ENCODE measurements at regions not wholly inside any gene's neighbourhood (a gene's known extent, or its start where the extent isn't known, plus 50 kb on each side); places are given as distances from the start of the nearest gene placed in this dataset.

DNA sequence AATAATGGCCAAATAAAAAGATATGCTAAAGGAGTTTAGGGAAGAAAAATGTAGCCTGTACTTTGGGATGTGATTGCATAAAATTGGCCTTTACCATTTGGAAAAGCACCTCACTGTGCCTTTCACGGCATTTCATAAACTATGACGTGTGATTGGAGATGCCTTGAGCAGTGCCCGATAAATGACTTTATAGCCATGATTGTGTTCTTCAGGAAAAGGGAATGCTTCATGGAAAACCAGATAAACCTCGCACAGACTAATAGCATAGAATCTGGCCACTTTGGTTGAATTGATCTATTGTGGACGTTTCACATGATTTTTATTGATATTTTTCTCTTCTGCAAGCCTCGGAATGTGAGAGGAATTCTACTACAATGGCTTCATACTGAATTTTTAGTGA lies 502.0 kb upstream of the MKI67 start:
- TF ChIP-seq THAP7 (CRISPR knock-in tag; IDR thresholded peaks at IDR 0.05) (no peak), ZNF7 (CRISPR knock-in tag; IDR thresholded peaks at IDR 0.05) (no peak), ZNF235 (CRISPR knock-in tag; IDR thresholded peaks at IDR 0.05; ENCODE audit: borderline replicate concordance) (no peak), HNRNPL (IDR thresholded peaks at IDR 0.05; ENCODE audit: low read depth, low read length) (no peak), NR2F1 (CRISPR knock-in tag; IDR thresholded peaks at IDR 0.05) (no peak), NFKB2 (CRISPR knock-in tag; IDR thresholded peaks at IDR 0.05; ENCODE audit: borderline replicate concordance) (no peak), GZF1 (CRISPR knock-in tag; IDR thresholded peaks at IDR 0.05) (no peak), ZBTB7A (CRISPR knock-in tag; IDR thresholded peaks at IDR 0.05) (no peak), ZNF367 (CRISPR knock-in tag; IDR thresholded peaks at IDR 0.05; ENCODE audit: borderline replicate concordance) (no peak)
- TF ChIP-seq, protein P1, sequence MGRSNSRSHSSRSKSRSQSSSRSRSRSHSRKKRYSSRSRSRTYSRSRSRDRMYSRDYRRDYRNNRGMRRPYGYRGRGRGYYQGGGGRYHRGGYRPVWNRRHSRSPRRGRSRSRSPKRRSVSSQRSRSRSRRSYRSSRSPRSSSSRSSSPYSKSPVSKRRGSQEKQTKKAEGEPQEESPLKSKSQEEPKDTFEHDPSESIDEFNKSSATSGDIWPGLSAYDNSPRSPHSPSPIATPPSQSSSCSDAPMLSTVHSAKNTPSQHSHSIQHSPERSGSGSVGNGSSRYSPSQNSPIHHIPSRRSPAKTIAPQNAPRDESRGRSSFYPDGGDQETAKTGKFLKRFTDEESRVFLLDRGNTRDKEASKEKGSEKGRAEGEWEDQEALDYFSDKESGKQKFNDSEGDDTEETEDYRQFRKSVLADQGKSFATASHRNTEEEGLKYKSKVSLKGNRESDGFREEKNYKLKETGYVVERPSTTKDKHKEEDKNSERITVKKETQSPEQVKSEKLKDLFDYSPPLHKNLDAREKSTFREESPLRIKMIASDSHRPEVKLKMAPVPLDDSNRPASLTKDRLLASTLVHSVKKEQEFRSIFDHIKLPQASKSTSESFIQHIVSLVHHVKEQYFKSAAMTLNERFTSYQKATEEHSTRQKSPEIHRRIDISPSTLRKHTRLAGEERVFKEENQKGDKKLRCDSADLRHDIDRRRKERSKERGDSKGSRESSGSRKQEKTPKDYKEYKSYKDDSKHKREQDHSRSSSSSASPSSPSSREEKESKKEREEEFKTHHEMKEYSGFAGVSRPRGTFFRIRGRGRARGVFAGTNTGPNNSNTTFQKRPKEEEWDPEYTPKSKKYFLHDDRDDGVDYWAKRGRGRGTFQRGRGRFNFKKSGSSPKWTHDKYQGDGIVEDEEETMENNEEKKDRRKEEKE (IDR thresholded peaks at IDR 0.05) = no peak
- TF ChIP-seq, protein P2, sequence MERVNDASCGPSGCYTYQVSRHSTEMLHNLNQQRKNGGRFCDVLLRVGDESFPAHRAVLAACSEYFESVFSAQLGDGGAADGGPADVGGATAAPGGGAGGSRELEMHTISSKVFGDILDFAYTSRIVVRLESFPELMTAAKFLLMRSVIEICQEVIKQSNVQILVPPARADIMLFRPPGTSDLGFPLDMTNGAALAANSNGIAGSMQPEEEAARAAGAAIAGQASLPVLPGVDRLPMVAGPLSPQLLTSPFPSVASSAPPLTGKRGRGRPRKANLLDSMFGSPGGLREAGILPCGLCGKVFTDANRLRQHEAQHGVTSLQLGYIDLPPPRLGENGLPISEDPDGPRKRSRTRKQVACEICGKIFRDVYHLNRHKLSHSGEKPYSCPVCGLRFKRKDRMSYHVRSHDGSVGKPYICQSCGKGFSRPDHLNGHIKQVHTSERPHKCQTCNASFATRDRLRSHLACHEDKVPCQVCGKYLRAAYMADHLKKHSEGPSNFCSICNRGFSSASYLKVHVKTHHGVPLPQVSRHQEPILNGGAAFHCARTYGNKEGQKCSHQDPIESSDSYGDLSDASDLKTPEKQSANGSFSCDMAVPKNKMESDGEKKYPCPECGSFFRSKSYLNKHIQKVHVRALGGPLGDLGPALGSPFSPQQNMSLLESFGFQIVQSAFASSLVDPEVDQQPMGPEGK (CRISPR knock-in tag; IDR thresholded peaks at IDR 0.05) = no peak
- H3K27ac ChIP-seq (ENCODE audit: extremely low read length, insufficient read depth, low read length) = no peak overlapping the region
- no peaks in the 10 kb centered on the region for H3K9me3 ChIP-seq (ENCODE audit: low read length)
- DNase-seq (ENCODE audit: low spot score) (no peak), ATAC-seq (no peak), FAIRE-seq (no peak)
- no peaks in the 10 kb centered on the region for H4K20me1 ChIP-seq (ENCODE audit: insufficient read depth, low read length)
- BruUV-seq (replicated peaks) = no TSS peak
- no peaks in the 10 kb centered on the region for H3K36me3 ChIP-seq (replicated peaks in 1 of 2; ENCODE audit: control insufficient read depth in 1 of 2, insufficient read depth in 2 of 2, low read length in 2 of 2)
- in situ Hi-C loops (cut with HindIII; ENCODE audit: extremely low pct_ligation_motif_present, low pct_unique_long_range_greater_than_20kb) (no loop called here), intact Hi-C loops (cut with micrococcal nuclease; ENCODE audit: unreplicated experiment) (no loop called here)
- H3K27me3 ChIP-seq (ENCODE audit: control insufficient read depth in 1 of 2, insufficient read depth in 2 of 2, low read length in 2 of 2) = peaks cover 0 to 29% of the 10 kb centered on the region in 2 experiments; a peak in 4 of 5 replicates
- no peak overlapping the region for H3K9ac ChIP-seq (ENCODE audit: insufficient read depth, low read depth, low read length)
- WGBS (ENCODE audit: low lambda C conversion rate) = 18% methylated on average over 6 of the region's 6 CpGs
- no peaks in the 10 kb centered on the region for H3K79me2 ChIP-seq (ENCODE audit: insufficient read depth, low read length)
- no peak overlapping the region for H2AFZ ChIP-seq (ENCODE audit: low read length)
- H3K4me2 ChIP-seq (ENCODE audit: low read depth, low read length) = no peak overlapping the region
- no peaks in the 10 kb centered on the region for H3K4me1 ChIP-seq (ENCODE audit: insufficient read depth, low read length)
- ChIA-PET POLR2A (no interaction called here), CTCF (ENCODE audit: low intra/inter-chr PET ratio, low total read pairs) (no interaction called here)
- no peak overlapping the region for H3K4me3 ChIP-seq (replicated peaks in 1 of 3; ENCODE audit: insufficient read depth in 1 of 3, low read depth in 2 of 3, low read length in 3 of 3)

Data from HepG2 (cell line).